Hepatocyte (in vitro differentiated cells): ENCODE measurements at regions not wholly inside any gene's neighbourhood (a gene's known extent, or its start where the extent isn't known, plus 50 kb on each side); places are given as distances from the start of the nearest gene placed in this dataset.

Experiments used
- DNase-seq: peaks from one replicate; pipeline ENCODE4 v3.0.0-alpha.2; 2016; ENCODE audit warnings: low spot score
- H2AFZ ChIP-seq: fragments of 200-600 bp; sonication (generic); 2 replicates; pipeline ENCODE4 v1.6.0; 2016; ENCODE audit warnings: antibody characterized with exemption, mild to moderate bottlenecking
- H3K27ac ChIP-seq: fragments of 200-600 bp; sonication (generic); 2 replicates; pipeline ENCODE4 v1.5.1; 2016; ENCODE audit warnings: mild to moderate bottlenecking
- H3K27me3 ChIP-seq: fragments of 200-600 bp; sonication (generic); 2 replicates; pipeline ENCODE4 v1.6.1; 2016
- H3K36me3 ChIP-seq: fragments of 200-600 bp; sonication (generic); replicated peaks from 2 replicates; pipeline ENCODE4 v1.5.1; 2016; ENCODE audit warnings: low read depth; ENCODE audit not compliant: insufficient read depth
- H3K4me1 ChIP-seq: fragments of 200-600 bp; sonication (generic); 2 replicates; pipeline ENCODE4 v1.5.1; 2016; ENCODE audit warnings: mild to moderate bottlenecking, moderate library complexity; ENCODE audit not compliant: insufficient read depth
- H3K4me2 ChIP-seq: fragments of 200-600 bp; sonication (generic); 2 replicates; pipeline ENCODE4 v1.6.0; 2016
- H3K4me3 ChIP-seq: fragments of 200-600 bp; sonication (generic); 2 replicates; pipeline ENCODE4 v1.5.1; 2016; ENCODE audit warnings: mild to moderate bottlenecking
- H3K79me2 ChIP-seq: fragments of 200-600 bp; sonication (generic); 2 replicates; pipeline ENCODE4 v1.6.0; 2017; ENCODE audit warnings: mild to moderate bottlenecking
- H3K9me2 ChIP-seq: fragments of 200-600 bp; sonication (generic); replicated peaks from 2 replicates; pipeline ENCODE4 v1.6.0; 2017; ENCODE audit warnings: mild to moderate bottlenecking; ENCODE audit not compliant: insufficient read depth
- H3K9me3 ChIP-seq: fragments of 200-600 bp; sonication (generic); 2 replicates; pipeline ENCODE4 v1.5.1; 2016; ENCODE audit warnings: low read depth, mild to moderate bottlenecking
- H4K20me1 ChIP-seq: fragments of 200-600 bp; sonication (generic); 2 replicates; pipeline ENCODE4 v1.6.0; 2016; ENCODE audit warnings: mild to moderate bottlenecking; ENCODE audit not compliant: insufficient read depth, poor library complexity, severe bottlenecking
- CTCF ChIP-seq: fragments of 200-600 bp; sonication (generic); IDR thresholded peaks from 2 replicates; pipeline ENCODE4 v1.5.1; 2016; ENCODE audit warnings: antibody characterized with exemption, mild to moderate bottlenecking; ENCODE audit not compliant: poor library complexity
- EZH2 ChIP-seq: fragments of 200-600 bp; sonication (generic); IDR thresholded peaks from 2 replicates; pipeline ENCODE4 v1.6.1; 2016; ENCODE audit warnings: antibody characterized with exemption, mild to moderate bottlenecking, borderline replicate concordance
- EZH2phosphoT487 ChIP-seq: fragments of 200-600 bp; sonication (generic); IDR thresholded peaks from one replicate; pipeline ENCODE4 v1.6.1; 2018; ENCODE audit warnings: antibody characterized with exemption, mild to moderate bottlenecking, low read depth, moderate library complexity; ENCODE audit not compliant: unreplicated experiment, severe bottlenecking
- WGBS: methylation state at CpG from one replicate; pipeline ENCODE4 v1.1.6; 2016; ENCODE audit warnings: low lambda C conversion rate; ENCODE audit errors: missing lambda C conversion rate; 5-methylcytosine and 5-hydroxymethylcytosine counted together

- H4K20me1 ChIP-seq = no peaks in the 10 kb centered on the region
- H3K9me3 ChIP-seq = no peaks in the 10 kb centered on the region
- 70% methylated on average over 5 of the region's 5 CpGs for WGBS
- no peak overlapping the region for H3K4me2 ChIP-seq
- H3K9me2 ChIP-seq = no peaks in the 10 kb centered on the region
- H3K27me3 ChIP-seq = no peaks in the 10 kb centered on the region
- H2AFZ ChIP-seq = no peak overlapping the region
- H3K36me3 ChIP-seq = no peaks in the 10 kb centered on the region
- no peak for TF ChIP-seq EZH2phosphoT487
- TF ChIP-seq EZH2 = no peak
- TF ChIP-seq CTCF = no peak
- DNase-seq = no peak
- H3K79me2 ChIP-seq = no peaks in the 10 kb centered on the region
- no peak overlapping the region for H3K4me3 ChIP-seq
- no peak overlapping the region for H3K27ac ChIP-seq
- no peaks in the 10 kb centered on the region for H3K4me1 ChIP-seq
Observed at GRCh38 chr1:3971981-3972380, 71.9 kb upstream of the C1orf174 start.

GRCh38 chr1:3975903-3976630 lies 76.0 kb upstream of the C1orf174 start:
- Histone ChIP-seq H2AFZ (no peak overlapping the region), H3K79me2 (no peaks in the 10 kb centered on the region), H3K9me3 (no peaks in the 10 kb centered on the region), H3K4me2 (no peak overlapping the region), H3K27ac (no peak overlapping the region), H3K27me3 (no peaks in the 10 kb centered on the region), H3K9me2 (no peaks in the 10 kb centered on the region), H4K20me1 (no peaks in the 10 kb centered on the region), H3K36me3 (no peaks in the 10 kb centered on the region), H3K4me1 (no peaks in the 10 kb centered on the region), H3K4me3 (no peak overlapping the region)
- WGBS = 87% methylated on average over 25 of the region's 25 CpGs
- no peak for DNase-seq
- TF ChIP-seq EZH2phosphoT487 (no peak), CTCF (no peak), EZH2 (no peak)

DNA sequence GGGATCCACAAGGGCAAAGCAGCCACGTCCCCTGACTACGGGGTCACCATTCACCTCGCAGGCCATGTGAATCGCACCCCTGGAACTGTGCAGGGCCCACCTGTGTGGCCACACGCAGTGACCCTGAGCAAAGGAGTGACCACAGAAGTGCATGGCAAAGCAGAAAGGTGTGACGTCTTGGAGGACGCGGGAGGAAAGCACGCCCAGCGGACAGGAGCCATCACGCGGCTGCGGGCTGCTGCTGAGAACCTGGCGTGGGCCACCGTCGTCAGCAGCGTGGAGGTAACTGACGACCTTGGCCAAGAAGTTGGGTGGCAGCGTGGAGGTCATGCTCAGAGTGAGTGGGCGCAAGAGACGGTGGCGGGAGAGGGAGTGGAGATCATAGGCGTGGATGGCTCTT lies 76.7 kb upstream of the C1orf174 start:
- 95% methylated on average over 23 of the region's 23 CpGs for WGBS
- no peak for TF ChIP-seq EZH2
- TF ChIP-seq EZH2phosphoT487 = no peak
- TF ChIP-seq CTCF = no peak

More for the DNA sequence above, 76.7 kb upstream of the C1orf174 start:
- H4K20me1 ChIP-seq = no peaks in the 10 kb centered on the region
- no peaks in the 10 kb centered on the region for H3K36me3 ChIP-seq
- no peak overlapping the region for H2AFZ ChIP-seq
- no peak for DNase-seq
- H3K4me1 ChIP-seq = no peaks in the 10 kb centered on the region
- no peak overlapping the region for H3K4me2 ChIP-seq
- no peak overlapping the region for H3K4me3 ChIP-seq
- H3K9me2 ChIP-seq = no peaks in the 10 kb centered on the region
- H3K79me2 ChIP-seq = no peaks in the 10 kb centered on the region
- H3K27me3 ChIP-seq = no peaks in the 10 kb centered on the region
- H3K27ac ChIP-seq = no peak overlapping the region
- H3K9me3 ChIP-seq = no peaks in the 10 kb centered on the region
